ENCODE measurements at regions not wholly inside any gene's neighbourhood (a gene's known extent, or its start where the extent isn't known, plus 50 kb on each side); places are given as distances from the start of the nearest gene placed in this dataset.

DNA sequence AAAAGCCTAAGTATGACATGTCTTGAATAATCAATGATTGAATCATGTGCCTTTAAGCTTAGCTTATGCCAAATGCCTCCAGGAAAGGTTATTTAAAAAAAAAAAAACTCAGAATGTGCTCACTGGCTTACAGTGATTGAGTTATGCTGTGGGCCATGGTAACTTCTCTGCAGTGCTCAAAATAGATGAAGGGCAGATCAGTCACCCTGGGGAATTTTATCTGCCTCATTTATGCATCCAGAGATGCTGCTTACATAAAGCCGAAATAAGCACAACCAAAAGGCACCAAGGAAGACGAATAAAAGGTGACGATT, 118.7 kb upstream of the MDM1 start:
- DNase-seq (ENCODE audit: low read depth), result no peak

DNA sequence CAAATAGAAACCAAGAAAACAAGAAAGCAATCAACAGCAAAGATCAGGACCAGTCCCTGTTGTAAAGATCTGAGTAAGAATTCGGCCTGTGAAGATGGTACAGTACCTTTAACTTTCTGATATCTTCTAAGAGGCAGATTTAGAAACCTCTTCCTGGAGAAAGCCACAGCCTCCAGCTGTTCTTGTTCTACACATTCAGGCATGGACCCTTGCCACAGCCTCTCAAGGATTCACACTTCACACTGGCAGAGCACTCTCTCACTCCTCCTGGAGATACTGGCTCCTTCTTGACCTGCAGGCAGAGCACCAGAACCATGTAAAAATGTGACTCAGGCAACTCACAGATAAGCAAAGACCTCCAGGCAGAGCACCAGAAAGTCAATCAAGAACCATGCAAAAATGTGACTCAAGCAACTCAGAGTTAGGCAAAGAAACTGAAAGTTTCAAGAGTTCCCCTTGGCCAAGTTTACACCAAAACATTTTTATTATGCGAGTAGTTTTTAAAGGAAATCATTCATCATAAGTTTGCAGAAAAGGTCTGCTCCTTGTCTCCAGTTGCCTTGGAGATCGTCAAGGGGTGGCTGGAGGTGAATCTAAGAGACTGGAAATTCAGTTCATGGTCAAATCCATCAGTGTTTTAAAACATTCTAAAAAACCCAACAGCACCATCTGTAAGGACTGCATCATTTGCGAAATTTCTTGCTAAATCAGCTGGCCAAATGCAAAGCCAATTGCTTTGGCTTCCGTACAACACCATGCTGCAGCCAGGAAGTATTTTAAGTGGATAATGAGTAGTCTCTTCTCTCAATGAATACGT, 119.3 kb upstream of the MDM1 start:
- DNase-seq (ENCODE audit: low read depth), result no peak

DNA sequence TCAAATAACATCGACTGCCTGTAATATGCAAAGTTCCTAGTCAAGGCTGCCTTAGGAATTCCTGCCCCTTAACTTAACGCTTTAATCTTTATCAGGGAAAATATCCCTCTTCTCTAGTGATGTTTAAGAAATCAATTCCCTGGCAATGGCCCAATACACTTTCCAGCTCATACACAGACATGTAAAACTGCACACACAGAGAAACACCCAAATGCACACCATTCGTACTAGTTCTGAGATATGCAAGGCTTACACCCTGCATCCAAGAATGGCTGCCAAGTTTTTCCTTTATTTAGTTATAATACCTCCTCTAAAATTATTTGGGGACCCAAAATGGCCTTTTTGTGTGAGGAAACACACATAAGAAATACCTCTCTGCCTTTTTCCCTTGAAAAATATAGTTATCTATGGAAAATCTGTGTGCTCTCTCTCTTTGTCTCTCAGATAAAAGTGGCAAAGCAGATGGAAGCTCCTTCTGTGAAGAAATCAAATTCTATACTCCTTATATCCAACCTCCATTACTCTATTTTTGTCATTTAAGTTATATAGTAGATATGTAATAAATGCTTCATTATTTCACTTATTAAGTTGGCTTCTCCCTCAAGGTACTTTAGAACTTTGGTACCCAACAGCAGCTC, 120.0 kb upstream of the MDM1 start:
- DNase-seq (ENCODE audit: low read depth), result no peak

DNA sequence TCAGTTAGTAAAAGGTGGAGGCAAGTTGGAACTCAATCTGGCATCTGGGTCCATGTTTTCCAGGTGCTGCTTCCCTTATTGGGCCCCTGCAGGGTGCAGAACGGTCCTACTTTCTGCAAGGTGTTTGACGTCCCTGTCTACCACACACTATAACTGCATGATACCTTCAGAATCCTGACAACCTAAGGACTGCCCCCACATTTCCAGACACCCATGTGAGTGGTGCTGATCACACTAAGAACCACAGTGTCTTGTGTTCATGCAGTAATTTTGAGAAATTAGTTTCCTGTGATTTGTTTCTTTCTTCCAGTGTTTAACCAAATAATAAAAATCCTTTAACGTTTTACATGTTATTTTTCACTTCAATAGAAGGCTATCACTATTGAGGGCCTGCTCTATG, 121.1 kb upstream of the MDM1 start:
- DNase-seq (ENCODE audit: low read depth), result no peak

- no peak for DNase-seq (ENCODE audit: low read depth)
These were observed 121.7 kb upstream of the MDM1 start for GRCh38 chr12:68453876-68454275.

- DNase-seq (ENCODE audit: low read depth), result no peak
These were observed 122.7 kb upstream of the MDM1 start for GRCh38 chr12:68454892-68455291.

- no peak for DNase-seq (ENCODE audit: low read depth)
These were observed 123.7 kb upstream of the MDM1 start for GRCh38 chr12:68455691-68456345.

DNA sequence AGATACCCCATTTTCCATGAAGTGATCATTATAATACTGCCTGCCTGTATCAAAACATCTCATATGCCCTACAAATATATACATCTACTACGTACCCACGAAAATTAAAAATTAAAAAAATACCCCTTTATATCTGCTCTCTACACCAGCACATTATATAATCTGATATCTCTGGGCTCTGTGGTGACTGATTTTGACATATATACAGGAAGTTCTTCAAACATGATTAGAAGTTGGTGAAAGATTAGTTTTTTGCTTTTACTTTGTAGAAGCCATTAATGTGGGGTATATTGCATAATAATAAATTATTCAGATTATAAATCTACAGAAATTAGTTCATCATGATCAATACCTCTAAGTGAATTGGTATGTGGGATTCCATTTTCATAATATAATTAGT, 126.7 kb upstream of the MDM1 start:
- DNase-seq (ENCODE audit: low read depth), result no peak

GRCh38 chr12:68460236-68460635, 128.1 kb upstream of the MDM1 start:
- no peak for DNase-seq (ENCODE audit: low read depth)

DNA sequence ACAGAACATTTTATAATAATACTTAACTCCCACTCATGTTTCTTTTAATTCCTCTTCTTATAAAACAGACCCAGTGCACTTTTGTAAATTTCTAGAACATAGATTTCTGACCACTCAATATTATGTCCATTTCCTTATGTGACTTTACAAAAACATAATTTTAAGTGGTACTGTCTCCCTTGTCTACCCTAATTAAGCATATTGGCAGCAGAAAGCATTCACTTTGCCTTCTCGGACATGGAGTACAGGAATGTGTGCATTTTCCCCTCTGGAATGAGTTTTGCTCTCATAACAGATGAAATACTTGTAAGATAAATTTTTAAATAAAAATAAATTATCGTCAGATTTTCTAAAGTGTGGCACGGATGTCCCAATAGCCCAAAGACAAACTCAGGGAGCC, 129.5 kb upstream of the MDM1 start:
- DNase-seq (ENCODE audit: low read depth), result no peak

DNA sequence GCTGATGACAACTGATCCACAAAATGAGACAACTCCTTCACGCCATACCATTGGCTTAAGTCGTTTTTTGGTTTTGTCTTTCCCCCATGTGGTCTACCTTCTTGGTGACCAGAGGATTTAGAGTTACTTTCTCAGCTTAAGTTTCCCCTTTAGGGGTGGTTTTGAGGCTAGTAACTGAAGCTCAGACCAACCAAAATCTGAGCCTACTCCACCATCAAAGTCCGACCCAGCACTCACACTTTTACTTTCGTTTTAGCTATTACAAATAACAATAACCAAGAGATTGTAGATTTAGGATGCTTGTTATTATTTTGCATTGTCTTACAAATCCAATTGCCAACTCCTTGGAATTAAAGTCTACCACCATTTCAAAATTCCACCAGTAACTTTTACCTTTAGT, 130.6 kb upstream of the MDM1 start:
- DNase-seq (ENCODE audit: low read depth), result no peak

GRCh38 chr12:68465227-68465626, 133.1 kb upstream of the MDM1 start:
- DNase-seq (ENCODE audit: low read depth), result no peak

GRCh38 chr12:68467514-68467913, 135.4 kb upstream of the MDM1 start:
- no peak for DNase-seq (ENCODE audit: low read depth)

GRCh38 chr12:68468036-68468435, 135.9 kb upstream of the MDM1 start:
- DNase-seq (ENCODE audit: low read depth), result no peak

DNA sequence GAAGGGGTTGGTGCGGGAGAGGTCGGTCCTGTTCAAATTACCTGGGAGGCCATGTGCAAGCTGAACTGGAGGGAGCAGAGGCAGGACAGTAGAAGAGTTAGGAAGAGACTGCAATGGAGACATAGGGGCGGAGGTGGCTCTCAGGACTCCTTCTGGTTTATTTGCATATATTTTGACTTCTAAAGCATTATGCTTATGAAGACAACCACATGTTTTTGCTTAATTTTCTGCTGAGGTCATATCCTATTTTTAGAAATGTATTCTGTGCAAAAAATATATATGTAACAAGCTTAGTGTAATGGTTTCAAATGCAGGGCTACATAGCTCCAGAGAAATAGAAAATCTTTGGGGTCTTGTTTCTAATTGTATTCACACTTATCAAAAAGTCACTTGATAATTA, 137.0 kb upstream of the MDM1 start:
- DNase-seq (ENCODE audit: low read depth), result no peak

GRCh38 chr12:68470664-68471328, 138.6 kb upstream of the MDM1 start:
- DNase-seq (ENCODE audit: low read depth), result no peak

- peak; percentile 29 for DNase-seq (ENCODE audit: low read depth)
These were observed 136.1 kb upstream of the RAP1B start for GRCh38 chr12:68474467-68475204.

- DNase-seq (ENCODE audit: low read depth), result no peak
These were observed 133.9 kb upstream of the RAP1B start for GRCh38 chr12:68476794-68477193.

DNA sequence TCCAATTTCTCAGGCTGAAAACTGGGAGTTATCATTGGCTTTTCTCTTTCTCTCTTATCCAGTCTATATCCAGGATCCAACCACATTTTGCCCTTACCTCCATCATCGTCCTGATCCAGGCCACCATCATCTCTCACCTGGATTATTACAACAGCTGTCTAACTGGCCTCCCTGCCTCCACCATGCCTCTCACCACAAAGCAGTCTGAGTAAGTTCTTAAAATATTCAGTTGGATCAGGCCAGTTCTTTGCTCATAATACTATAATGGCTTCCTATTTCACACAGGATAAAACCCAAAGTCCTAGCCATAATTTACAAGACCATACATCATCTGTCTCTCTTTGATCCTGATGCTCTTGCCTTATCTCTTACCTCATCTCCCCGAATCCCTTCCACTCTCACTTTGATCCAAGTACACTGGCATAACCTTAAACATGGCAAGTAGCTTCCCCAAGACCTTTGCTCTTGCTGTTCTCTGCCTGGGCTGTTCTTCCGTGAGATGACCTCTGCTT, 133.4 kb upstream of the RAP1B start:
- DNase-seq (ENCODE audit: low read depth), result no peak

DNA sequence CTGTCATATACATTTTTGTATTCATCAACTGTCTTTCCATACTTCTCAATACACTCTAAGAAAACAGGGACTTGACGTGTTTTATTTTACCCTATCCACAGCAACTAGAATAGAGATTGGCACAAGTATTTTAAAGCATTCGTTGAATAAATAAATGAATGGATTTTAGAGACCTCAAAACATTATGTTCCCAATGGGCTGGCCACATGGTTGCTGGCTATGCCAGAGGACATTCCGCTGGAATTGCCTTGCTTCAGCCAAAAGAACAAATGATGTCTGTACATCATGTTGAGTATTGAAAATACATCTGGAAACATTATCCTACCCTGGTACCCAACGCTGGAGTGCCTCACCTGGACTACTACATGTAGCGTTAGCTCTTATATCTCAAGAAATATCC, 132.8 kb upstream of the RAP1B start:
- no peak for DNase-seq (ENCODE audit: low read depth)

GRCh38 chr12:68478516-68479260, 132.0 kb upstream of the RAP1B start:
- DNase-seq (ENCODE audit: low read depth), result no peak

All from CMK (cell line).